NCI-H1048 (cell line): ENCODE measurements at regions not wholly inside any gene's neighbourhood (a gene's known extent, or its start where the extent isn't known, plus 50 kb on each side); places are given as distances from the start of the nearest gene placed in this dataset.

Source experiments
- DNase-seq: peaks from one replicate; lab custom pipeline; 2025; lab: John Stamatoyannopoulos, UW

DNA sequence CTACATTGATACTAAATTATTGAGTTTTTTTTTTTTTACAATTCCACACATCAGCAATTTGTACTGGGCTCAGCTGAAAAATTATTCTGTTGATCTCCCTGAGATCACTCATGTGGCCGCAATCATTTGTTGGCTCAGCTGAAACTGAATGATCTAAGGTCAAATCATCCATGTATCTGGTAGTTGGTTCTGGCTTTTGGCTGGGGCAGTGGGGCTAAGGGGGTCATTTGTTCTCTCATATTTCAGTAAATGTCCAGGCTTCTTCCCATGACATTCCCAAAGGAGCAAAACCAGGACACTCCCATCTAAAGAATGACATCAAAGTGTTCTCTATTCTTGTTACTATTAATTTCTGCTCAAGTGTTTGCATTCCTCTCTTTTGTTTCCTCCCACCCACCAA is 806.7 kb upstream of the ADGRL2 start:
- DNase-seq = no peak

DNA sequence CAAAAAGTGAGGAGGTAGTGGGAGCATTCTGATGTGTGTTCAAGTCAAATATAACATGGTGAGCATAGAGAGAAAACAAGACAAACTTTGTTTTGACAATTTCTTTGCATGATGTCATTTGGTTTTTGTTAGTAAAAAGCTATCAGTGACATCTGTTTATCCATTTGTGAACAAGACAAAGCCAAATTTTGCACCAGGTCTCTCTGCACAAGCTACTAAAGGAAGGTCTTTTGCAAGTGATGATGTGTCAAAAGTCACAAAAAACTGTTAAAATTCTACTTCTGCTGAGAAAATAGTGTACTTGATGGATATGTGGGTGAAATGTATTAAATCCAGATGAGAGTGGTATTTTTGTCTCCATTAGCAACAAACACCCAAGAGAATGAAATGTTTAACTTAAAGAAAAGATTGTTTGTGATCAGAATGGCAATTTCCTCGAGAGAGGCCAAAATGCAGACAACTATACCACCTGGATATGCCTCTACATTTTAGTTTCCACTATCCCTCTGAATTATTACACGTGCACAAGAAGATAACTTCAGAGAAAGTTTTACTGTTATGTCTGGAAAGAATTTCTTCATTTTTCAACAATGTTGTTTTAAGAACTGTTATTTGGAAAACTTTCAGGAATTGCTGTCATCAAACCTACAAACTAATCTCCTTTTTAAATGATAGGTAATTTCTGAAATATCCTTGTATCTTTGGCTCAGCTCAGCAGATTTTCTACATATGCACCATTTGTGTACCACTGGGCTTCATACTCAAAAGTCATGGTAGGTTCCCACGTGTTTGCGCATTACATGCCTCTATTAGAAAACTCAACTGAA is 807.4 kb upstream of the ADGRL2 start:
- DNase-seq = no peak

DNA sequence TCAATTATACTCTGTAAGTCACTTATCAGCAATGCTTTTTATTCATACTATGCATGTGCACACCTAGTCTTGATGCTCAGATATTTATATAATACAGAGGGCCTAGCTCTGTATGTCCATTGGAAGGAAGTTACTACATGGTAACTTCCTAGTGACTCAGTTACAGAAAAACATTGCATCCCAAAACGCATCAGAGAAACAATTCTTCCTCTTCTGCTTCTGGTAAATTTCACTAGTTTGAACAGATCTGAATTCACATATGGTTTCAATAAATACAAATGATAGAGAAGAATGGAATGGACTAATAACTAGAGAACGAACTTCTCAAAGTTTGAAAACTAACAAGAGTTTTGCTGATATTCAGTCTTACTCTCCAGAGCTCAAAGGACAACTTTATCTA is 811.3 kb upstream of the ADGRL2 start:
- DNase-seq = no peak

DNA sequence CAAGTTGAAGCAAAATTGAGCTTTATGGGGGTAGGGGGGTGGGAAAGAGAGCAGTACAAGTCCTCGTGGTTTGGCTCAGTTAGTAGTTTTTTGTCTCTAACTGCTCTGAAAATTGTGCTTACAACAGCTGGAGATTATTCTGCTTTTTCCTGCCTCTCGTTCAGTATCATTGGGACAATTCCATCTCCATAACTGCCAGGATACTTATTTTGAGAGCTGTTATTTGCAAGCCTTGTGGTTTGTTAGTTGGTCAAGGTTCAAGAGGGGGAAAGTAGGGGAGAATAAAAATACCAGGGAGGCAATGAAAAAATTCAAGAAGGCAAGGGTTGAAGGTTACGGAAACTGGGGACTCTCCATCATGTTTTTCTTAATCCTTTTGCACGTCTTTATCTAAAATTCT is 811.8 kb upstream of the ADGRL2 start:
- DNase-seq = no peak

DNA sequence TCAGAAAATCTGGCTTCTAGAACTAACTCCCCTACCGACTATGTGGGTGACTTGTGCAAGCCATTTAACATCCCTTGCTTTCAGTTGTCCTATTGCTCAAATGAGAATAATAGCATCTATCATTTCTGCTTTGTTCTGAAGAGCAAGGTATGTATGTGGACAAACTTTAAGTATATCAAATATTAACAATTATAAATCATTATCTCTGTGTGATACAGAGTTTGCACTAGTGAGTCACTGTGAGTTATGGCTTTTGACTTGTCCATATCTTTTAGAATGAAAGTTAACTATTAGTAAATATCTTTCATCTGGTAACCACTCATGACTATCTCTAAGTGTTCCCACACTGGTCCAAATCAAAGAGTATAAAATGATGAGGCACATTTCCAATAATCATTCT is 812.9 kb upstream of the ADGRL2 start:
- DNase-seq = no peak

- DNase-seq = peak; percentile 75
Observed at GRCh38 chr1:80987106-80987505, 813.6 kb upstream of the ADGRL2 start.

DNA sequence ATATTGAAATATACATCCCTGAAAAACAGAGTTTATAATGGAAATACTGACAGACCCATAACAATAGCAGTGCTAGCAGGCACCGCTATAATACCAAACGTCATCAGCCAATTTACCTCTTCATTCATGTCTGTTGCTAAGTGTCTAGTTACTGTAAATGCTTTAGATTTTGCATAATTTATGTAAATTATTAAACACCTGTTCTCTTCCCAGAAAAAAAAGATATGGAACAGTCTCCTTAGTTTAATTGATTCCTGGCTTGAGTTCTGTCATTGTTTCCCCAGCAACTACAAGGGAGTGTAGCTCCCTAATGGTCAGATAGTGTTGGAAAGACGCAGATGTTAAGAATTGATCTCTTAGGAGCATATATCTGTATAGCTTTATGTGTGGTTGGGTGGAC is 817.9 kb upstream of the ADGRL2 start:
- peak; percentile 74 for DNase-seq

DNA sequence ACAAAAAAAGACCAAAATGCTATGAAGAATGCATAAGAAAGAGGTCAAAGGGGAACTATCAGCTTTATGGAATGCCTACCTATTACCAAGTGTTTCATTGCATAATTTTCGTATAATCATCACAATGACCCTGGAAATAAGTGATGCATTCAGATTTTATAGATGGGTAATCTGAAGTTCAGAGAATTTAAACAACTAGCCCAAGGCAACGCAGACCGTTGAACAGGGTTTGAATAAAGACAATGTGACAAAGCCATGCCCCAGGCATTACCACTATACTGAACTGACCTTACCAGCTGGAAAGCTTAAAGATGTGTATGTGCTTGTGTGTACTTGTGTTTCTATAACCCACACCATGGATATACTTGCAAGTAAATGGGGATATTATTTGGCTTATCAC is 827.6 kb upstream of the ADGRL2 start:
- no peak for DNase-seq

- no peak for DNase-seq
Observed at GRCh38 chr1:80966266-80966665, 834.5 kb upstream of the ADGRL2 start.

DNA sequence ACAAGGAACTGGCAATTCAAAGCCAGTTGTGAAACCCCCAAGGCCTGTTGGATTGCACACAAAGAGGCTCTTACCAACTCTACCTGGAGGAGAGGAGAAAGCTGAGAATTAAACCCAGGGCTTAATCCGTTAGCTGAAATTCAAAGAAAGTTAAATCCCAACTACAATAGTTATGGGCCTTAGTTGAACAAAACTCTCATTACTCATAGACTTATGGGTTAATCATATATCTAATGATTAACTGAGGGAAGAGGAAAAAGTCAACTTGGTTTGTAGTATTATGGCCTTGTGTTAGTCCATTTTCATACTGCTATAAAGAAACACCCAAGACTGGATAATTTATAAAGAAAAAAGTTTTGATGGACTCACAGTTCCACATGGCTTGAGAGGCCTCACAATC is 838.2 kb upstream of the ADGRL2 start:
- DNase-seq = no peak

DNA sequence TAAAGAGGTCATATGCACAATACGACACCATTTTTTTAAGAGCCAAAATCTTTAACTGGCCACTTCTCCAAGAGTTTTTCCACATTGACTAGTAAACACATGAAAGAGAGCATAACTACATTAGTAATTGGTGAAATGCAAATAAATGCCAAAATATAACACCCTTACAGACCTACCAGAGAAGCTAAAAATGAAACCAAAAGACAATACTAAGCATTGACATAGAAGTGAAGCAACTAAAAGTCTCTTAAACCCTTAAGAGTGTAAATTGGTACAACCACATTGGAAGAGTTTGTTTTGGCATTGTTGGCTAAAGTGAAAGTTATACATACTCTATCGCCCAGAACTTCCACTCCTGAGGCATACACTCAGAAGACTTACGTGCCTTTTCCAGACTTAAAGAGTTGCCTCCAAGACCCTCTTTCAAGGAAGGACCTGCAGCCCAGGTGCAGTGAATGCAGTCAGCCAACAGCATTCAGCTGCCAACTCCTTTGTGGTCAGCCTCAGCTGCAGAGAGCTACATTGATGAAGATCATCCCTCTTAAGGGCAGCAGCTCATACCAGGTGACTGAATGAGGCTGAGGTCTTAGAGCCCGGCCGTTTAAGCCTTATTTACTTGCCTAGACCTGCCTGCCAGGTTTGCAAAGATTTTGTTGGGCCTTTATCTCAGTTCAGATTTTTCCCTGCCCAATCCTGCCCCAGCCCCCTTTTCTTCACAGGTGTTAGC is 839.1 kb upstream of the ADGRL2 start:
- DNase-seq = no peak

- DNase-seq = no peak
Observed at GRCh38 chr1:80933346-80933745, 867.4 kb upstream of the ADGRL2 start.

DNA sequence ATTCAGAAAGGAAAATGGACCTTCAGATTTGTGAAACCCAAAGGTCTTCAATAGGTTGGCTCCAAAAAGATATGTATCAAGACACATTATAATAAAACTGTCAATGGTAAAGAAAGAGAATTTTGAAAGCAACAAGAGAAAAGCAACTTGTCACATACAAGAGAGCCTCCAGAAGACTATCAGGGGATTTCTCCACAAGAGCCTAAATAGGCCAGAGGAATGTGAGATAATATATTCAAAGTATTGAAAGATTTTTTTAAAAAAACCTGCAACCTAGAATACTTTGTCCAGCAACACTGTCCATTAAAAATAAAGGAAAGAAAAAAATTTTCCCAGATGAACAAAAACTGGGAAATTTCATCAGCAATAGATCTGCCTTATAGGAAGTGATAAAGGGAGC is 869.6 kb upstream of the ADGRL2 start:
- no peak for DNase-seq

GRCh38 chr1:80929868-80930508 is 870.7 kb upstream of the ADGRL2 start:
- no peak for DNase-seq

GRCh38 chr1:80926531-80926930 is 874.2 kb upstream of the ADGRL2 start:
- DNase-seq = no peak

- no peak for DNase-seq
Observed at GRCh38 chr1:80925130-80925805, 875.5 kb upstream of the ADGRL2 start.

- DNase-seq = no peak
Observed at GRCh38 chr1:80924290-80924689, 876.4 kb upstream of the ADGRL2 start.

GRCh38 chr1:80922906-80923305 is 877.8 kb upstream of the ADGRL2 start:
- no peak for DNase-seq

DNA sequence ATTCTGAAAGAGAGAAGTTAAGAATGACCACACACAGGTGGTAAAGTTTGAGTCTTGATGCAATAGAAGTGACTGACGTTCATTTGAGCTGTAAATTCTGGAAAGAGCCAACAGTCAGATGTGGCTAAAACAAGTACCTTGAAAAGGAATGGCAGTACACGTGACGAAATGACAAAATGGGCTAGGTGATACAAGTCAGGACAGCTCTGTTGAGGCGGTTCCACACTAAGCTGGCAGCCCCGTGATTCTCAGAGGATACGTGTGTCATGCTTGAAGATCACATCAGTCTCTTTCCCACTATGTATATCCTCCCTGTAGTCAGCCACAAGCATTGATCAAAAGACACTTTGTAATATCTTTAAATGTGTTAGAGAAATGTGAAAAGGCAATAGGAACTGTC is 881.3 kb upstream of the ADGRL2 start:
- DNase-seq = no peak

- no peak for DNase-seq
Observed at GRCh38 chr1:80918380-80918779, 882.4 kb upstream of the ADGRL2 start.

- no peak for DNase-seq
Observed at GRCh38 chr1:80917826-80918225, 882.9 kb upstream of the ADGRL2 start.

- DNase-seq = no peak
Observed at GRCh38 chr1:80917225-80917624, 883.5 kb upstream of the ADGRL2 start.

DNA sequence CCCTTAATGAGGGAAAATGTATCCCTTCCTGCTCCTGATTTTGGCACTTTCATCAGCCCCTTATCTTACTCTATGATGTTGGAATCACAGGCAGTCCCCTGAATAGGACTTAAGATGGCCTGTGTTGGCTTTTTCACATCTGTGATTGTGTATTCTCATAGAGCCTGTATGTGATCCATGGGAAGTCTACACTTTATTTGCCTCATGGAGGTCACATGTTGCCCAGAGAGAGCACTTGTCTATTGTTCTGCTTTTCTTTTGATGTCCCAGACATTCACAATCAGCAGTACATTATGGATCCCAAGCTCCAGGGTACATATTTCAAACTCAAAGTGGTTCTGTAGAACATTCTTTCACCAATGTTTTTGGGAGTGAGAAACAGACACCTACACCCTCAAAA is 885.2 kb upstream of the ADGRL2 start:
- DNase-seq = no peak
